DOHH2 (cell line): ENCODE measurements at regions not wholly inside any gene's neighbourhood (a gene's known extent, or its start where the extent isn't known, plus 50 kb on each side); places are given as distances from the start of the nearest gene placed in this dataset.

Experiments
- CTCF ChIP-seq: fragments of 200-600 bp; sonication (generic); IDR thresholded peaks from one replicate; pipeline ENCODE4 v1.5.1; 2014; ENCODE audit warnings: antibody characterized with exemption, mild to moderate bottlenecking, low read depth, low read length; ENCODE audit not compliant: poor library complexity, severe bottlenecking
- EZH2phosphoT487 ChIP-seq: fragments of 200-600 bp; sonication (generic); IDR thresholded peaks from 2 replicates; pipeline ENCODE4 v1.6.1; 2017; ENCODE audit warnings: borderline replicate concordance, mild to moderate bottlenecking, antibody characterized with exemption, low read length, moderate library complexity, mixed read lengths

- no peak for TF ChIP-seq CTCF
- no peak for TF ChIP-seq EZH2phosphoT487
These were observed 53.4 kb upstream of the CD93 start for GRCh38 chr20:23139524-23139923.
